Hepatocyte (in vitro differentiated cells): ENCODE measurements at regions not wholly inside any gene's neighbourhood (a gene's known extent, or its start where the extent isn't known, plus 50 kb on each side); places are given as distances from the start of the nearest gene placed in this dataset.

Experiments
- DNase-seq: peaks from one replicate; pipeline ENCODE4 v3.0.0-alpha.2; 2016; ENCODE audit warnings: low spot score
- H2AFZ ChIP-seq: fragments of 200-600 bp; sonication (generic); 2 replicates; pipeline ENCODE4 v1.6.0; 2016; ENCODE audit warnings: antibody characterized with exemption, mild to moderate bottlenecking
- H3K27ac ChIP-seq: fragments of 200-600 bp; sonication (generic); 2 replicates; pipeline ENCODE4 v1.5.1; 2016; ENCODE audit warnings: mild to moderate bottlenecking
- H3K27me3 ChIP-seq: fragments of 200-600 bp; sonication (generic); 2 replicates; pipeline ENCODE4 v1.6.1; 2016
- H3K36me3 ChIP-seq: fragments of 200-600 bp; sonication (generic); replicated peaks from 2 replicates; pipeline ENCODE4 v1.5.1; 2016; ENCODE audit warnings: low read depth; ENCODE audit not compliant: insufficient read depth
- H3K4me1 ChIP-seq: fragments of 200-600 bp; sonication (generic); 2 replicates; pipeline ENCODE4 v1.5.1; 2016; ENCODE audit warnings: mild to moderate bottlenecking, moderate library complexity; ENCODE audit not compliant: insufficient read depth
- H3K4me2 ChIP-seq: fragments of 200-600 bp; sonication (generic); 2 replicates; pipeline ENCODE4 v1.6.0; 2016
- H3K4me3 ChIP-seq: fragments of 200-600 bp; sonication (generic); 2 replicates; pipeline ENCODE4 v1.5.1; 2016; ENCODE audit warnings: mild to moderate bottlenecking
- H3K79me2 ChIP-seq: fragments of 200-600 bp; sonication (generic); 2 replicates; pipeline ENCODE4 v1.6.0; 2017; ENCODE audit warnings: mild to moderate bottlenecking
- H3K9me2 ChIP-seq: fragments of 200-600 bp; sonication (generic); replicated peaks from 2 replicates; pipeline ENCODE4 v1.6.0; 2017; ENCODE audit warnings: mild to moderate bottlenecking; ENCODE audit not compliant: insufficient read depth
- H3K9me3 ChIP-seq: fragments of 200-600 bp; sonication (generic); 2 replicates; pipeline ENCODE4 v1.5.1; 2016; ENCODE audit warnings: low read depth, mild to moderate bottlenecking
- H4K20me1 ChIP-seq: fragments of 200-600 bp; sonication (generic); 2 replicates; pipeline ENCODE4 v1.6.0; 2016; ENCODE audit warnings: mild to moderate bottlenecking; ENCODE audit not compliant: insufficient read depth, poor library complexity, severe bottlenecking
- CTCF ChIP-seq: fragments of 200-600 bp; sonication (generic); IDR thresholded peaks from 2 replicates; pipeline ENCODE4 v1.5.1; 2016; ENCODE audit warnings: antibody characterized with exemption, mild to moderate bottlenecking; ENCODE audit not compliant: poor library complexity
- EZH2 ChIP-seq: fragments of 200-600 bp; sonication (generic); IDR thresholded peaks from 2 replicates; pipeline ENCODE4 v1.6.1; 2016; ENCODE audit warnings: antibody characterized with exemption, mild to moderate bottlenecking, borderline replicate concordance
- EZH2phosphoT487 ChIP-seq: fragments of 200-600 bp; sonication (generic); IDR thresholded peaks from one replicate; pipeline ENCODE4 v1.6.1; 2018; ENCODE audit warnings: antibody characterized with exemption, mild to moderate bottlenecking, low read depth, moderate library complexity; ENCODE audit not compliant: unreplicated experiment, severe bottlenecking
- WGBS: methylation state at CpG from one replicate; pipeline ENCODE4 v1.1.6; 2016; ENCODE audit warnings: low lambda C conversion rate; ENCODE audit errors: missing lambda C conversion rate; 5-methylcytosine and 5-hydroxymethylcytosine counted together

GRCh38 chr1:82972841-82973553, 1025.9 kb downstream of the TTLL7 start:
- Histone ChIP-seq H3K9me3 (no peaks in the 10 kb centered on the region), H3K27me3 (no peaks in the 10 kb centered on the region), H3K27ac (no peak overlapping the region), H3K9me2 (no peaks in the 10 kb centered on the region), H4K20me1 (no peaks in the 10 kb centered on the region), H3K4me3 (no peak overlapping the region), H3K36me3 (no peaks in the 10 kb centered on the region), H2AFZ (no peak overlapping the region), H3K4me1 (no peaks in the 10 kb centered on the region), H3K4me2 (no peak overlapping the region), H3K79me2 (no peaks in the 10 kb centered on the region)
- 91% methylated on average over 14 of the region's 15 CpGs for WGBS
- no peak for TF ChIP-seq EZH2
- no peak for DNase-seq

DNA sequence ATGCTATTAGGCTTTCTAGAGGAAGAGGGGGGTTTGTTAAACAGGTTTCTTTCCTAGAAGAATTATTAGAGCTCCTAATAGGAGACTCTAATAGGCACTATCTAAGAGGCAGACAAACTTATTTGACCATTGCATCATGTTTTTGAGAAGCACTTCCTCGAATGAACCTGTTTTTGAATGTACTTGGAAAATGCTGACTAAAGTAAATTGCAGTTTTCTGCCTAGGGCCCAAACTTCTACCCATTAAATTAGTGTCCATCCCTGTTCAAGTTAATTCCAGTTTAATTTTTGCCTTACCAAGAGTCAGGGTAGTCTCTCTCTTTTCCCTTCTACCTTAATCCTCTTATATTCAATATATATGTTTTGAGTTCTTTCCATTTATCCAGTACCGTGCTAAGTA, 1029.6 kb downstream of the TTLL7 start:
- no peaks in the 10 kb centered on the region for H3K4me1 ChIP-seq
- DNase-seq: no peak
- H3K79me2 ChIP-seq: no peaks in the 10 kb centered on the region
- H3K36me3 ChIP-seq: no peaks in the 10 kb centered on the region
- no peaks in the 10 kb centered on the region for H3K9me2 ChIP-seq
- no peak overlapping the region for H3K4me3 ChIP-seq
- H3K27ac ChIP-seq: no peak overlapping the region
- TF ChIP-seq CTCF (no peak), EZH2 (no peak), EZH2phosphoT487 (no peak)
- H3K9me3 ChIP-seq: no peaks in the 10 kb centered on the region
- no peak overlapping the region for H3K4me2 ChIP-seq
- H4K20me1 ChIP-seq: no peaks in the 10 kb centered on the region
- H2AFZ ChIP-seq: no peak overlapping the region
- H3K27me3 ChIP-seq: no peaks in the 10 kb centered on the region
- 91% methylated on average over 2 of the region's 2 CpGs for WGBS

DNA sequence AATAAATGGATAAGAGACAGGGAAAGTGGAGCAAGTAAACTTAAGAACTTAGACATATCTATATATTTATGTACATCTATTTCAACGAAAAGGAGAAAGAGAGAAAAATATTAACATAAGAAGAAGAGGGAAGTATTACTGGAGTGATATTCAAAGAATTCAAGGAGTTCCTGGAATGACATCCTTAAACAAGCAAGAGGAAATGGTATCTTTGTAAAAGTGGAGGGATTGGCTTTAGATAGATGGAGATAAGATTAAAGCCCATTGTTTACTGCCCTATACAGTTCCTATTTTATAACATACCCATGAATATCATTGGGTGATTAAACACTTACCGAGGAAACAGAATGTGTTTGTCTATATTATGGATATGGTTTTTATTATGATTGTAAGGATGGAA, 1036.3 kb downstream of the TTLL7 start:
- 66% methylated on average over 2 of the region's 2 CpGs for WGBS
- no peak overlapping the region for H2AFZ ChIP-seq

More for the DNA sequence above, 1036.3 kb downstream of the TTLL7 start:
- Histone ChIP-seq H3K9me3 (no peaks in the 10 kb centered on the region), H3K27me3 (no peaks in the 10 kb centered on the region), H4K20me1 (no peaks in the 10 kb centered on the region), H3K9me2 (no peaks in the 10 kb centered on the region), H3K4me2 (no peak overlapping the region), H3K4me3 (no peak overlapping the region), H3K79me2 (no peaks in the 10 kb centered on the region), H3K27ac (no peak overlapping the region), H3K4me1 (no peaks in the 10 kb centered on the region), H3K36me3 (no peaks in the 10 kb centered on the region)
- DNase-seq: no peak
- TF ChIP-seq EZH2 (no peak), EZH2phosphoT487 (no peak), CTCF (no peak)
